ENCODE measurements at regions not wholly inside any gene's neighbourhood (a gene's known extent, or its start where the extent isn't known, plus 50 kb on each side); places are given as distances from the start of the nearest gene placed in this dataset.

- Histone ChIP-seq H3K27me3 (ENCODE audit: control insufficient read depth in 4 of 4, insufficient read depth in 4 of 4, low read length in 3 of 4) (no peaks in the 10 kb centered on the region), H3K36me3 (ENCODE audit: control insufficient read depth in 4 of 4, insufficient read depth in 3 of 4, low read depth in 1 of 4, low read length in 3 of 4) (no peaks in the 10 kb centered on the region), H3K9me3 (ENCODE audit: control insufficient read depth in 4 of 4, low read length in 3 of 4) (no peaks in the 10 kb centered on the region), H3K27ac (ENCODE audit: low read depth in 1 of 2, low read length in 2 of 2) (no peak overlapping the region), H3K4me3 (ENCODE audit: low read depth in 1 of 3, low read length in 3 of 3) (no peak overlapping the region), H3K9ac (ENCODE audit: low read depth in 1 of 2, low read length in 2 of 2) (no peak overlapping the region), H3K4me1 (ENCODE audit: control insufficient read depth in 4 of 4, insufficient read depth in 4 of 4, low read length in 3 of 4) (no peaks in the 10 kb centered on the region)
- 92% methylated on average over 1 of the region's 1 CpG for WGBS
- DNase-seq (ENCODE audit: low spot score), result no peak
- no peak for TF ChIP-seq EGR1 (IDR thresholded peaks at IDR 0.05; ENCODE audit: low read depth in 2 of 2)
- no peak for TF ChIP-seq CTCF (IDR thresholded peaks at IDR 0.05; ENCODE audit: low read depth, low read length, missing input control)
- no peak for TF ChIP-seq NR2F2 (IDR thresholded peaks at IDR 0.05)
- TF ChIP-seq GABPA (IDR thresholded peaks at IDR 0.05 in 1 of 2, conservative IDR thresholded peaks at IDR 0.05 in 1 of 2), result no peak
- no peak for TF ChIP-seq FOXA1 (IDR thresholded peaks at IDR 0.05)
- no peak for TF ChIP-seq YY1 (IDR thresholded peaks at IDR 0.05)
- no peak for TF ChIP-seq HNF4G (IDR thresholded peaks at IDR 0.05)
- TF ChIP-seq FOXA2 (IDR thresholded peaks at IDR 0.05), result no peak
- TF ChIP-seq ATF3 (IDR thresholded peaks at IDR 0.05), result no peak
- no peak for TF ChIP-seq ZBTB33 (IDR thresholded peaks at IDR 0.05)
- no peak for TF ChIP-seq HNF4A (conservative IDR thresholded peaks at IDR 0.05)
- no peak for TF ChIP-seq TAF1 (conservative IDR thresholded peaks at IDR 0.05)
- no peak for TF ChIP-seq SP1 (IDR thresholded peaks at IDR 0.05)
- no peak for TF ChIP-seq JUND (IDR thresholded peaks at IDR 0.05)
- TF ChIP-seq MAX (IDR thresholded peaks at IDR 0.05), result no peak
- no peak for TF ChIP-seq RAD21 (IDR thresholded peaks at IDR 0.05)
- TF ChIP-seq REST (IDR thresholded peaks at IDR 0.05), result no peak
- no peak for TF ChIP-seq RXRA (IDR thresholded peaks at IDR 0.05)
Measured at GRCh38 chr5:58046371-58046770, 413.5 kb downstream of the PLK2 start.

Measured in liver (tissue), 8 donors.